ENCODE measurements at regions not wholly inside any gene's neighbourhood (a gene's known extent, or its start where the extent isn't known, plus 50 kb on each side); places are given as distances from the start of the nearest gene placed in this dataset.

- no peak for DNase-seq (ENCODE audit: low read depth)
Measured at GRCh38 chr13:77480066-77480465, 55.4 kb upstream of the SCEL start.

GRCh38 chr13:77479326-77479725 lies 56.2 kb upstream of the SCEL start:
- DNase-seq (ENCODE audit: low read depth), result no peak

GRCh38 chr13:77477299-77477848 lies 58.1 kb upstream of the SCEL start:
- no peak for DNase-seq (ENCODE audit: low read depth)

DNA sequence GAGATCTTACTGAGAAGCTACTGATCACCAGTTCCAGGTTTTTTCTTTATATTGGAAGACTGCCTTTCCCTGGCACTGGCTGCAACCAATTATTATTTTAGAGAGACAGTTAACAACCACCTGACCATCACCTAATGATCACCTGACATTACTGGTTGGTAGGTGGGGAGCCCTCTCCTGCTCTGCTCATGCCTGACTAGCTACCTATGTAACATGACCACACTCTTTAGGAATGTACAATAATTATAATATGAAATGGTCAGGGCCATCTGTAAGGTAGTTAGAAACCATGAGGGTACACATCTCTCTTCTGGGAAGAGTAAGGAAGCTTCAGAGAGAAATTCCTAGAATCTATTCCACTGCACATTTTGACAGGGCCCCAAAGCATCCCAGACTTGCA lies 59.0 kb upstream of the SCEL start:
- DNase-seq (ENCODE audit: low read depth), result no peak

GRCh38 chr13:77475345-77476084 lies 60.0 kb upstream of the SCEL start:
- no peak for DNase-seq (ENCODE audit: low read depth)

DNA sequence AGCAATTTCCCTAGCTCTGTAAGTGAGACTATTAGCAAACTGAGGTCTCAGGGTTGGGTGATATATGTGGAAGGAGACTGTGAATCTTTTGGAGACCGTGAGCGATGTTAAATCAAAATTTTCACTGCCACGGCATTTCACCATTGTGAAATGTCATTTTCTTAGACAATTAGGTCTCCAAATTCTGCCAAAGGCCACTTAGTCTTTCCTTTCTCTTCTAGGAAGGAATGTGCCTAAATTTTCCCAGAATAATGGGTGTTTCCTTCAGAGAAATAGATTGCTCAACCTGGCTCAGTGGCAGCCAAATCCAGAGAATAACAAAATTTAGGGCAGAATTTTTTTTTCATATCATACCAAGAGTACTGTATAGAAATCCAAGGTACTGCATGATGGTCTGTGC lies 64.5 kb upstream of the SCEL start:
- no peak for DNase-seq (ENCODE audit: low read depth)

DNA sequence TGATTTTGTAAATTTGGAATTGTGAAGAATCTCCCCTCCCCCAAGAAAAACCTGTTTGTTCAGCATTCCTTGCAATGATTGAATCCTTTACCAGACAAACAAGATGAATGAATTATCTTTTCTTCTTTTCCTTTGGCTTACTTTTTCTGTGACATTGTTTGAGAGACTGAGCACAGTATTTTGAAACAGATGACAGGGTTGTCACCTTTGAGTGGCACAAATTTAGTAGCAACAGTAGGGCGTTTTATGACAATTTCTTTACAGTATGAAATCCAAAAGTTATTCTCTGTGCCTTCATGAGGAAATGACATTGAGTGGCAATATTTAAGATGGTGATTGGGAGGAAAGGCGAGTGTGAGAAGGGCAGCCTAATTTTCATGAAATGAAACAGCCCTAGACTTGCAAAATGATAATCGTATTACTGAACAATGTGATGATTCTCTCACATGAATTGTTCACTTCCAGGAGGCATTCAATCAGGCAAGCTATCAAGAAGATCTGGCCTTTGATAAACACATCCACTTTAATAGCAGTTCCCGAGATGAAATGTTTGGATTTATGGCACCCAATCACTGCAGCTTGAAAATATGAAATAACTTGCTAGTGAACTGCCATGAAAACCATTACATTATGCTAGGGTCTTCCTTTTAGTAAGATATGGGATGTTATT lies 68.6 kb upstream of the SCEL start:
- no peak for DNase-seq (ENCODE audit: low read depth)

DNA sequence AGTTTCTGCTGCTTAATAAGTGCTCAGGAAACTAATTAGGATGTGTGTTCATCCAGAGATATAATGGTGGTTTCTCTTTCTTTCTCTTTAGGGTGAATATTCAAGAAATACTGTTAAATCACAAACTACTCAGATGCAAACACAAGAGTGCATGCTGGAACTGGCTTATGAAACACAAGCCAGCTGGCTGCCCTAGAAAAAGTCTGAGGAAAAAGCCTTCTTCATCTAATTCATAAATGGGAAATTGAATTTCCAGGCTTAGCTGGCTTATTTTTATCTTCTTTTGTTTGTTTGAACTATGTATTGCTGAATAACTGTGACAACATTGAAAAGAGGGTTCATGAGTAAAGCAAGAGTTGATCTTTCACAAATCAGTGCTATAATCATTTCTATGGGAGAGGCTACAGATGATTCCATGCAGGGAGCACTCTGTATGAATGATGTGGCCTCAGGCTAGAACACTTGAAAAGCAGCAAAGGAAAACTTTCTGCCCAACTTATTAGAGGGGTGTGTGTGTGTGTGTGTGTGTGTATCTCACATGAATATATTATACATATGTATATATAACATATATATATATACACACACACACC lies 69.8 kb upstream of the SCEL start:
- no peak for DNase-seq (ENCODE audit: low read depth)

DNA sequence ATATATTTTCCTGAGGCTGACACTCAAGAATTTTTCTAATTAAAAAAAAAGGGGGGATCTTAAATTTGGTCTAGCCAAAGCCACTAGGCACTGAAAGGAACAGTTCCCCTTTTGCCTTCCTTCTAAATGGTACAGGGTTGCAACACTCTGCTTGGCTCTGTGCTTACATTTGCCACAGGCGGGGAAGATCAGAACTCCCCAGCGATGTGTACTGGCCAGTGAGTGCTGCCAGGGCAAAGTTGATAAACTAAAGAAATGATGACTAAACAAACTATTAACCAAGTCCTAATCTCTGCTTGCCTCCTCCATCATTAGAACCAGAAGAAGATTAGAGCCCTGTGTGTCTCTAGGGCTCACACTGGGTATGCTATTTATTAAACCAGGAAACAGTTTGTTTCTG lies 75.3 kb upstream of the SCEL start:
- DNase-seq (ENCODE audit: low read depth), result no peak

DNA sequence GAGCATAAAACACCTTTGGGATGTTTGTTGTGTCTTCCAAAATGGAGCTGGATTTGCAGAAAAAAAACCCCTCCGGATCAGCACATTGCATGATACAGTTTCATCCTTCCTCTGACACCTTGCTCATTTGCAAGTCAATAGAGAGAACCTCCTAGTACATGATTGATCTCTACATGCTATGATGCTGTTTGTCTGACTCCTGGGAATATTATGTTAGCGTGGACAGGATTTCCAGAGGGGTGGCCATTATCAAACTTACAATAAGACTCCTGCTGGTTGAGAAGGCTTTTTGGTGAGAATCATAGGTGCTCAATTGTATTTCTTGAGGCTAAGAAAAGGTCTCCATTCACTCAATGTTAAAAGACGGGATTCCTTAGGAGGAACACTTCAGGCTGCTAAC lies 75.9 kb upstream of the SCEL start:
- no peak for DNase-seq (ENCODE audit: low read depth)

DNA sequence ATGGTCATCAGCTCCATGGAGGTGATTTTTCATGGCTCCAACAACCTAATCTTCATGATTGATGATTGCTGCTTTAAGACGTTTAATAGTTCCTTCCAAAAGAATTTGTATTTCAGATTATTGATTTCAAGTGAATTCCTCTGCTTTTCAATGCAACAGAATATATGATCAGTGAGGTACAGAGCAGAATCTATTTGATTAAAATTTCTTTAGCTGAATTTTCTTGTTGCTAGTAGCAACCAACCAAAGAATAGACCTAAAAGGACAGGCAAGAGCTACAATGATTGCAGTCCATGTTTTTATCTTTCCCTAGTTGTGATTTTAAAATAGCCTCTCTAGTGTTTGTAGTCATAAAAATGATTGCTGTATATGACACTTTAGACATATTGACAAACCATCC lies 76.8 kb upstream of the SCEL start:
- DNase-seq (ENCODE audit: low read depth), result no peak

- no peak for DNase-seq (ENCODE audit: low read depth)
Measured at GRCh38 chr13:77457966-77458365, 77.5 kb upstream of the SCEL start.

- no peak for DNase-seq (ENCODE audit: low read depth)
Measured at GRCh38 chr13:77456271-77456670, 79.2 kb upstream of the SCEL start.

GRCh38 chr13:77449265-77449664 lies 86.2 kb upstream of the SCEL start:
- no peak for DNase-seq (ENCODE audit: low read depth)

GRCh38 chr13:77448689-77449088 lies 86.8 kb upstream of the SCEL start:
- no peak for DNase-seq (ENCODE audit: low read depth)

DNA sequence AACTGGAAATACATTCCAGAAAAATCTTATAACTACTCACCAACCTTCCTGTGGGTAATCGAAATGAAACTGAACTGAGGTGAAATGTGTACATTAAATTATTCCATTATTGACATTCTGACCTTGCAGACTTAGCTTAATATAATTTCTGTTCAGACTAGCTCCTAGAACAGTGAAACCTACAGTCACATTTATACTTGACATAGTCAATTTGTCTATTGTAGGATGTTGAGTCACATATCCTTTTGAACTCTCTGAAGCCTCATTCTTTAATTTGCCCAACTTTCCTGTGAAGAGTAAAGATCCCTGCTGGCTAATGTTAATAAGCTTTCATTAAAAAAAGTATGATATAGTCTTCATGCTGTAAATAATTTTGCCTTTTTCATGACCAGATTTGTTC lies 92.0 kb upstream of the SCEL start:
- DNase-seq (ENCODE audit: low read depth), result no peak

DNA sequence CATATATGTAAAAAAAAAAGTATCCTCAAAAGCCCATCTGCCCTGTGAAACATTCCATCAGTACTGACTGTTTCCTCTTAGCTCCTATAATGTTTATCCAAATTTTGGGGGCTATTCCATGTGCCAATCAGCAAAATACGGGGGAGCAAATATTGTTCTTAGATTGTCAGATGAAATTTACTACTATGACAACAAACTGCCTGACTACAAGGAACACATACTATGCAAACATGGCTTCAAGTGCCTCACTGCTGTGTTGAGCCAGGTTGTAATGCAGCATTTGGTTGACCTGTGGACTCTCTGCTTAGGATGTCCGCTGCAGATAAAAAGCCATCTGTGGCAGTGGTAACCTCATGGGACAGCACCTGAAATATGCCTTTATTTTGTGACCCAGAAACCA lies 98.2 kb upstream of the SCEL start:
- DNase-seq (ENCODE audit: low read depth), result no peak

- DNase-seq (ENCODE audit: low read depth), result no peak
Measured at GRCh38 chr13:77434289-77434688, 101.2 kb upstream of the SCEL start.

GRCh38 chr13:77431449-77431848 lies 104.1 kb upstream of the SCEL start:
- DNase-seq (ENCODE audit: low read depth), result no peak

GRCh38 chr13:77430377-77430951 lies 103.6 kb upstream of the MYCBP2 start:
- no peak for DNase-seq (ENCODE audit: low read depth)

GRCh38 chr13:77429320-77430142 lies 102.6 kb upstream of the MYCBP2 start:
- DNase-seq (ENCODE audit: low read depth), result peak; percentile 41

GRCh38 chr13:77425705-77426104 lies 98.8 kb upstream of the MYCBP2 start:
- no peak for DNase-seq (ENCODE audit: low read depth)
